Thoracic aorta (tissue), 2 donors: ENCODE measurements at regions not wholly inside any gene's neighbourhood (a gene's known extent, or its start where the extent isn't known, plus 50 kb on each side); places are given as distances from the start of the nearest gene placed in this dataset.

Source experiments
- ATAC-seq: fragments of 150-250 bp; one replicate; pipeline ENCODE4 v1.8.0; 2017; ENCODE audit warnings: low read depth; ENCODE audit not compliant: insufficient number of reproducible peaks, low FRiP score
- DNase-seq: peaks from one replicate; pipeline ENCODE4 v3.0.0-alpha.2; 2020; ENCODE audit warnings: low spot score
- H3K27ac ChIP-seq, 2 donors: fragments of 200-600 bp; sonication (generic); 1 replicate in 1 of 2; 2 replicates in 1 of 2; pipeline ENCODE4 v1.5.1; 2016; ENCODE audit warnings: mild to moderate bottlenecking in 2 of 2, moderate library complexity in 2 of 2
- H3K27me3 ChIP-seq: fragments of 200-600 bp; sonication (generic); replicated peaks from 2 replicates; pipeline ENCODE4 v1.6.0; 2016; ENCODE audit warnings: mild to moderate bottlenecking; ENCODE audit not compliant: insufficient read depth
- H3K36me3 ChIP-seq: fragments of 200-600 bp; sonication (generic); one replicate; pipeline ENCODE4 v1.5.1; 2016
- H3K4me1 ChIP-seq, 2 donors: fragments of 200-600 bp; sonication (generic); 1 replicate in 1 of 2; 2 replicates in 1 of 2; pipeline versions ENCODE4 v1.5.1 to v1.6.0; 2016; ENCODE audit warnings: low read depth in 2 of 2, mild to moderate bottlenecking in 1 of 2; ENCODE audit not compliant: control insufficient read depth in 1 of 2
- H3K4me3 ChIP-seq: fragments of 200-600 bp; sonication (generic); 2 replicates; pipeline ENCODE4 v1.5.1; 2016; ENCODE audit warnings: mild to moderate bottlenecking
- H3K9me3 ChIP-seq: fragments of 200-600 bp; sonication (generic); 2 replicates; pipeline ENCODE4 v1.5.1; 2016
- TF ChIP-seq, protein P1 (sequence below): fragments of 200-600 bp; sonication (generic); IDR thresholded peaks from one replicate; pipeline ENCODE4 v1.5.1; 2019; ENCODE audit warnings: antibody characterized with exemption

DNA sequence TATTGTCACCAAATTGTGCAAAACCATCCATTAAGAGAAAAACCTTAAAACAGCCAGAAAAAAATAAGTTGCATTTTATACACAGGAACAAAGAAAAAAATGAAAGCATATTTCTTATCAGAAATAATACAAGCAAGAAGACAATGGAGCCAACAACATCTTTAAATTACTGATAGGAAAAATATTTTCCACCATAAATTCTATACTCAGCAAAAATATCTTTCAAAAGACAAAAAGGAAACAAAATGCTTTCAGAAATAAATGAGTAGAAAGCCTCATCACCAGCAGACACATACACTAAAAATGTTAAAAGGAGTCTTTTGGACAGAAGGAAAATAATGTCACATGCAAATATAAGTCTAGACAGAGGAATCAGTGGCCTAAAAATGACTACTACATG, 106.4 kb upstream of the TRIB2 start:
- no peak overlapping the region for H3K4me3 ChIP-seq
- DNase-seq, result no peak
- no peaks in the 10 kb centered on the region for H3K36me3 ChIP-seq
- peaks cover 0 to 12% of the 10 kb centered on the region in 2 donors for H3K4me1 ChIP-seq
- no peaks in the 10 kb centered on the region for H3K9me3 ChIP-seq
- H3K27ac ChIP-seq, result no peak overlapping the region
- ATAC-seq, result no peak
- no peaks in the 10 kb centered on the region for H3K27me3 ChIP-seq
- TF ChIP-seq, protein P1, sequence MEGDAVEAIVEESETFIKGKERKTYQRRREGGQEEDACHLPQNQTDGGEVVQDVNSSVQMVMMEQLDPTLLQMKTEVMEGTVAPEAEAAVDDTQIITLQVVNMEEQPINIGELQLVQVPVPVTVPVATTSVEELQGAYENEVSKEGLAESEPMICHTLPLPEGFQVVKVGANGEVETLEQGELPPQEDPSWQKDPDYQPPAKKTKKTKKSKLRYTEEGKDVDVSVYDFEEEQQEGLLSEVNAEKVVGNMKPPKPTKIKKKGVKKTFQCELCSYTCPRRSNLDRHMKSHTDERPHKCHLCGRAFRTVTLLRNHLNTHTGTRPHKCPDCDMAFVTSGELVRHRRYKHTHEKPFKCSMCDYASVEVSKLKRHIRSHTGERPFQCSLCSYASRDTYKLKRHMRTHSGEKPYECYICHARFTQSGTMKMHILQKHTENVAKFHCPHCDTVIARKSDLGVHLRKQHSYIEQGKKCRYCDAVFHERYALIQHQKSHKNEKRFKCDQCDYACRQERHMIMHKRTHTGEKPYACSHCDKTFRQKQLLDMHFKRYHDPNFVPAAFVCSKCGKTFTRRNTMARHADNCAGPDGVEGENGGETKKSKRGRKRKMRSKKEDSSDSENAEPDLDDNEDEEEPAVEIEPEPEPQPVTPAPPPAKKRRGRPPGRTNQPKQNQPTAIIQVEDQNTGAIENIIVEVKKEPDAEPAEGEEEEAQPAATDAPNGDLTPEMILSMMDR, result no peak

DNA sequence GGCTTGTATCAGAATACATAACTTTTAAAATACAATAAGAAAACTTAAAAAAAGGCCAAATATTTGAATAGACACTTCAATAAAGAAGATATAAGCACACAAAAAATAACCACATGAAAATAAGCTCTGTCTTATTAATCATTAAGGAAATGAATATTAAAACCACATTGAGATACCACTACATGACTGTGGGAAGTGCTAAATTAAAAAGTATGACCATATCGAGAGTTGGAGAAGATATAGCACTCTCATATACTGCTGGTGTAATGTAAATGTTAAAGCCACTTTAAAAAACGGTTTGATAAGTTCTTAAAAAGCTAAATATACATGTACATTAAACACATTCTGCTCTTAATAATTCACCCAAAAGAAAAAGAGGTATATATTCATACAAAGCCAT, 104.6 kb upstream of the TRIB2 start:
- TF ChIP-seq, protein P1, result no peak
- ATAC-seq (no peak), DNase-seq (no peak)
- Histone ChIP-seq H3K27ac (no peak overlapping the region), H3K27me3 (no peaks in the 10 kb centered on the region), H3K4me3 (no peak overlapping the region), H3K9me3 (no peaks in the 10 kb centered on the region), H3K4me1 (no peaks in the 10 kb centered on the region), H3K36me3 (no peaks in the 10 kb centered on the region)

DNA sequence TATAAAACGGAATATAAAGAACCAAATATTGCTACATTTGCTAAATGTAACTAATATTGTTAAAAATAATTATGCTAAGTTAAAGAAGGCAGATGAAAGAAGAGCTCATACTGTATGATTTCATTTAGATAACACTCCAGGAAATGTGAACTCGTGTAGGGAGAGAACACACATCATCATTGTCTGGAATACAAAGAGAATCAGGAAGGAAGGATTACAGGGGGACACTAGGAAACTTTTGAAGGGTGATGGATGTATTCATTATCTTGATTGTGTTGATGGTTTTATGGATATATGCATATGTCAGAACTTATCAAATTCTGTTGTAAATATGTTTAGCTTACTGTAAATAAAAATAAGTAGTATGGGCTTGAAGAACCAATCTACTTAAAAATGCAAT, 104.1 kb upstream of the TRIB2 start:
- no peaks in the 10 kb centered on the region for H3K27me3 ChIP-seq
- H3K27ac ChIP-seq, result no peak overlapping the region
- H3K36me3 ChIP-seq, result no peaks in the 10 kb centered on the region
- DNase-seq (no peak), ATAC-seq (no peak)
- peaks cover 0 to under 1% of the 10 kb centered on the region in 2 donors for H3K4me1 ChIP-seq
- TF ChIP-seq, protein P1, result no peak
- no peak overlapping the region for H3K4me3 ChIP-seq
- H3K9me3 ChIP-seq, result no peaks in the 10 kb centered on the region

DNA sequence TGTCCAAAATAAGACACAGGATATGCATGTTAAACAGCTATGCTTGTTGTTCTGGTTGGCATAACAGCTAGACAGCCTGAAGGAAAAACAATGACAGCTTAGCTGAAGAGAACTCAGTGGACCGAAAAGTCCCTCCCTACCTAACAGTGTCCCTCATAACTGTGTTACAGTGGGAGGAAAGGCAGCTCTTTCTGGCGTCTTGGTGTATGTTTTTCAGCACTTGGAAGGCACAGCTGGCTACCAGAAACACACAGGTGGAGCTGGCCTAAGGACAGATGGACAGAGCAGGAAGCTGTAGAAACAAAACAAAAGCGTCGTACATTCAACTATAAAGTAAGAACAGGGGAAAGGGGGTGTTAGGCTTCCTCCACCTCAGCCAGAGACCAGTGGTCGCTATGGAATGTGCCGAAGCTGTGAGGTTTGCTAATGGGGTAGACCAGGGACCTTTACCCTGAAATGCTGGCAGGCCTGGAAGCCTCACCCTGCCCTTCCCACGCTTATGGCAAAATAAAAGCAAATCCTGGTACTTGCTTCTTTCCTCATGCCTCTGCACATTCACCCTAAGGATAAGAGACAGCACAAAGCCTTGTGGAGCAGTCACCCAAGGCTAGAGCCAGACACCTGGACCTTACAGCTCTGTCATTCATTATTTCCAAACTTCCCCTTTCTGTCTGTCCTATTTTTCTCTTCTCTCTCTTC, 103.5 kb upstream of the TRIB2 start:
- Histone ChIP-seq H3K27ac (no peak overlapping the region), H3K27me3 (no peaks in the 10 kb centered on the region), H3K36me3 (no peaks in the 10 kb centered on the region), H3K9me3 (no peaks in the 10 kb centered on the region), H3K4me3 (no peak overlapping the region), H3K4me1 (peaks cover 0 to 6% of the 10 kb centered on the region in 2 donors)
- TF ChIP-seq, protein P1, result no peak
- no peak for ATAC-seq
- no peak for DNase-seq

DNA sequence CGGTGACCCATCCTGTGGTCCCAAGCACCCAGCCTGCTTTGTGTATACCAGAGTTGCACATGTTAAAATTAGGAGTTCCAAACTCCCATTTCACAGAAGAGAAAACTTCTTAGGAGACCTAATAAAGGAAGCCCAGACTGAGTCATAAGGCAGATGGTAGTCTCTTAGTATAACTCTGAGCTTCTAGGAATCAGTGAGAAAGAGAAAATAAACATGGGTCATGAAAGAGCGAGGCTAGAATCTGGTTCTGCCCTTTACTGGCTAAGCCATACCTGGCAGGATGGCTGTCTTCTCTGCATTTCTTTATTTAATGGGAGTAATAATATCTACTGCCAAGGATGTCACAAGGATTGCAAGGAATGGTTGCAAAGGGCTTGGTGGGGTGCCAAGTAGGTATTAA, 101.2 kb upstream of the TRIB2 start:
- no peak overlapping the region for H3K27ac ChIP-seq
- no peak for ATAC-seq
- H3K27me3 ChIP-seq, result no peaks in the 10 kb centered on the region
- H3K4me1 ChIP-seq, result peaks cover 0 to 18% of the 10 kb centered on the region in 2 donors
- H3K9me3 ChIP-seq, result no peaks in the 10 kb centered on the region
- no peak for DNase-seq
- H3K36me3 ChIP-seq, result no peaks in the 10 kb centered on the region
- no peak overlapping the region for H3K4me3 ChIP-seq
- TF ChIP-seq, protein P1, result no peak
